HCEC 1CT (cell line): ENCODE measurements at regions not wholly inside any gene's neighbourhood (a gene's known extent, or its start where the extent isn't known, plus 50 kb on each side); places are given as distances from the start of the nearest gene placed in this dataset.
"Not testable (repeated sequence)": the region's sequence is repeated elsewhere in the genome, so short reads cannot be mapped to it uniquely, and the experiment has no call there.

Source experiments
- DNase-seq: peaks from one replicate; pipeline ENCODE4 v3.0.0-alpha.2; 2017

DNA sequence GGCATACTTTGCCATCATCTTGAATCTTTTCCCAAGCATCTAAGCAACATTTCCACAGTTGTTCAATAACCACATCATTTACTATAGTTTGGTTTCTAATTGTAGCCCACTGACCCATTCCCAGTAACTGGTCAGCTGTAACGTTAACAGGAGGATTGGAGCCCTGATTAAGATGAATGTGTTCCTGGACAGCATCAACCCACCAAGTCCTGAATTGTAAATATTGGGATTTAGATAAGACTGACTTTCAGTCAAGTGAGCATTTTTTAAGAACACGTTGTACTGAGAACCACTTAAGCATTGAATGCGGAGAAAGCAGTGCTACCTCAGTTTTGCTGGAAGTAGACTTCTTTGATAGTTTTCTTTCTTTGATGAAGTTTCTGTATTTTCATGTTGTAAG is 53.3 kb upstream of the ARL4D start:
- DNase-seq: not testable (repeated sequence)

DNA sequence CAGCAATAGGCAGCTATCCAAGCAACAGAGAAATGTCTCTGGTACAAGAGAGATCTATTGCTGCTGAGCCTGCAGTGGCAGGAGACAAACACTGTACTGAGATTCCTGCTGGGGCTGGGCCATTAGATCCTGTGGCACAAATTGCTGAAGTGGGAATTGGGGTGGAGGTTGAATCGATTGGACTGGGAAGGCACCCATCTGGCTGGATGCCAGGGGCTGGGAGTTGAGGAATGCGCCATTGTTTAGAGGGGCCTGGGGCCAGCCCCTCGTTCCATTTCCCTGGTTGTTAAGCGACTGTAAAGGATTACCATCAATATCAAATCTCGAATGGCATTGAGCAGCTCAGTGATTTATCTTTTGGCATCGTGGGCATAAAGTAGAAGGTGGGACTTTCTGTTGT is 54.1 kb upstream of the ARL4D start:
- DNase-seq: no peak

DNA sequence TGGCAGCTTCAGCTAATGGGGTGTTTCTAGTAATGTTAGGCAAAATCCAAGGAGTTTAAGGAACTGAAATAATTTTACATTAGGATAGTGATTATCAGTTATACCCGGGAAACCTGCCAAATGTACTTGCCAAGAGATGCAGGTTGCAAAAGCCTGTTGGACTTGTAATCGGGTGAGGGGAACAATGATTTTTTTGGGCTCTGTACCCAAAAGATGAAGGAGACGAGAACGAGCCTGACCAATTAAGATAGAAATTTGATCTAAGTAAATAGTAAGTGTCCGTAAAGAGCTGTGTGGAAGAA is 56.3 kb upstream of the ARL4D start:
- DNase-seq: no peak

DNA sequence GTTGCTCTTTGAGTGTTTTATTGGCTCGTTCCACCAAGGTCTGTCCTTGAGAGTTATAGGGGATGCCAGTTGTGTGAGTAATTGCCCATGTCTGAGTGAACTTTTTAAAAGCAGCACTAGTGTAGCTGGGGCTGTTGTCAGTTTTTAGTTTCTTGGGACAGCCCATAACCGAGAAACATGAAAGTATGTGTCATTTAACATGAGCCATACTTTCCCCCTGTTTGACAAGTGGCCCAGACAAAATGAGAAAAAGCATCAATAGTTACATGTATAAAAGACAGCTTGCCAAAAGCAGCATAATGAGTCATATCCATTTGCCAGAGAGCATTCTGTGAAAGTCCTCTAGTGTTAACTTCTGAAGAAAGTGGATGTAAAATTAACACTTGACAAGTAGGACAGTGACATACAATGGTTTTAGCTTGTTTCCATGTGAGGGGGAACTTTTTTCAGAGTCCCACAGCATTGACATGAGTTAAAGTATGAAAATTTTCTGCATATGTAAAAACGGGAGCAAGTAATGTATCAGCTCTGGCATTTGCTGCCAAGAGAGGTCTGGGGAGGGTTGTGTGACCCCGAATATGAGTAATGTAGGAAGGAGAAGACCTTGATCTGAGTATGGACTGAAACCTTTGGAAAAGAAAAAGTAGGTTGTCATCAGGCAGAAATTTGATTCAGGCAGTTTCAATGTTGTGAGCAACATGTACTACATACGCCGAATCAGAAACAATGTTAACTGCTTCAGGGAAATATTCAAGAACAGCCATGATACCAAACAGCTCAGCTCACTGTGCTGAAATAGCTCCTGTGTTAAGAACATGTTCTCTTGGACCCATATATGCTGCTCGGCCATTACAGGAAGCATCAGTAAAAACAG is 56.8 kb upstream of the ARL4D start:
- peak; percentile 62 for DNase-seq

DNA sequence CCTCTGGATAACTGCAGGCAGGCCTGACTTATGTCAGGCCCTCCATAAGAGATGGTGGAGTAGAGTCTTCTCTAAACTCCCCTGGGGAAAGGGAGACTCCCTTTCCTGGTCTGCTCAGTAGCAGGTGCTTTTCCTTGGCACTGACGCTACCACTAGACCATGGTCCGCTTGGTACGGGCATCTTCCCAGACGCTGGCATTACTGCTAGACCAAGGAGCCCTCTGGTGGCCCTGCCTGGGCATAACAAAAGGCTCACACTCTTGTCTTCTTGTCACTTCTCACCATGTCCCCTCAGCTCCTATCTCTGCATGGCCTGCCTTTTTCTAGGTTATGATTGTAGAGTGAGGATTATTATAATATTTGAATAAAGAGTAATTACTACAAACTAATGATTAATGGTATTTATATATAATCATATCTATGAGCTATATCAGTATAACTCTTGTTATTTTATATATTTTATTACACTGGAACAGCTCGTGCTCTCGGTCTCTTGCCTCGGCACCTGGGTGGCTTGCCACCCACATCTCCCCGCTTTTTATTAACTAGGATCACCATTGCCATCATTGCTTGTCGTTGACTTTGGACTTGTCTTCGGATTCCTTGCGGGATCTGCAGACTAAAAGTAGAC is 59.8 kb upstream of the ARL4D start:
- DNase-seq: peak; percentile 37

DNA sequence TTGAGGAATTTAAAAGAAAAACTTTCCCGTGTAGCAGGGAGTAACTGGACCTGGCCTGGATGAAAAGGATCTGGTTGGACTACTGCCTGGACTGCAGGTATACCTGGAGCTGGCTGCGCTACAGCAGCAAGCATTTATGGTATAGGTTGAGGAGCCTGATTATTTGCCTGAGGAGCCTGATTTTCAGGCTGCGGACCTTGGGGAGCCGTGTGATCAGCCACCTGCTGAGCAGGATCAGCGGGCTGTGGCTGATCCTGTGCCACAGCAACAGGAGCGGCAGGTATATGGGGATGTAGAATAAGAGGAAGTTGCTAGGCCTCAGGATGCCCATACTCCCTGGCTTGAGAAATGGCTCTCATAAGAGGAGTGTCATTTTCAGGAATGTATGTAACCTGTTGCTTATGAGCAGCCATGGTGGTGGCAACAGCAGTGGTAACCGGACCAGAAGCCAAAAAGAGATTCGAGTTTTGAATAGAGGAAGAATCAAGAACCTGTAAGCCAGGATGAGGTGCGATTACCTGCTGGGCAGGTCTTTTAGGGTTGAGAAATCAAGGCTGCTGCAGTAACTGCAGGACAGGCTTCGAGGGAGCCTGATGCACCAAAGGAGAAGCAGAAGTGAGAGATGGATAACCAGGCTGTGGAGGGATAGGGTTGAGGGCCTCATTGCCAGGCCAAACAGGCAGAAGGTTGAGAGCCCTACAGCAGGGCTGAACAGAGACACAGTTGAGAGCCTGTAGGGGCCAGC is 60.9 kb upstream of the ARL4D start:
- DNase-seq: no peak

DNA sequence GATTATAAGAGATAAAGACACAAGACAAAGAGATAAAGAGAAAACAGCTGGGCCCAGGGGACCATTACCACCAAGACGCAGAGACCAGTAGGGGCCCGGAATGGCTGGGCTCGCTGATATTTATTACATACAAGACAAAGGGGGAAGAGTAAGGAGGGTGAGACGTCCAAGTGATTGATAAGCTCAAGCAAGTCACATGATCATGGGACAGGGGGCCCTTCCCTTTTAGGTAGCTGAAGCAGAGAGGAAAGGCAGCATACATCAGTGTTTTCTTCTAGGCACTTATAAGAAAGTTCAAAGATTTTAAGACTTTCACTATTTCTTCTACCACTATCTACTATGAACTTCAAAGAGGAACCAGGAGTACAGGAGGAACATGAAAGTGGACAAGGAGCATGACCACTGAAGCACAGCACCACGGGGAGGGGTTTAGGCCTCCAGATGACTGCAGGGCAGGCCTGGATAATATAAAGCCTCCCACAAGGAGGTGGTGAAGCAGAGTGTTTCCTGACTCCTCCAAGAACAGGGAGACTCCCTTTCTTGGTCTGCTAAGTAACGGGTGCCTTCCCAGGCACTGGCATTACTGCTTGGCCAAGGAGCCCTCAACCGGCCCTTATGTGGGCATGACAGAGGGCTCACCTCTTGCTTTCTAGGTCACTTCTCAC is 63.9 kb upstream of the ARL4D start:
- DNase-seq: no peak

DNA sequence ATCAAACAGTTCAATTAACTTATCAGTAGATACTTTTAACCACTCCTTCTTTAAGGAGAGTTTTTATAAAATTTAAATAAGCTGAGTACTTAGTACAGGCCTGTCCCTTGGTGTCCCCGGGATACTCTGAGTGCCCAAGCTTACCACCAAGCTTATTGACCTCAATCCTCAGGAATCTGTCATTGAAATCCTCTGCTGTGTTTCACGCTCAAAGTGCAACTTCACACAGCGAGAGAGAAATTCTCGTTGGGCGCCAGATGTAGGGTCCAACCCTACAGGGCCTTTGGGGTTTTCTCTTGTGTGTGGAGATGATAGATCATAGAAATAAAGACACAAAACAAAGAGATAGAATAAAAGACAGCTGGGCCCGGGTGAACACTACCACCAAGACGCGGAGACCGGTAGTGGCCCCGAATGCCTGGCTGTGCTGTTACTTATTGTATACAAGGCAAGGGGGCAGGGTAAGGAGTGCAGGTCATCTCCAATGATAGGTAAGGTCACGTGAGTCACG is 65.3 kb upstream of the ARL4D start:
- DNase-seq: no peak

DNA sequence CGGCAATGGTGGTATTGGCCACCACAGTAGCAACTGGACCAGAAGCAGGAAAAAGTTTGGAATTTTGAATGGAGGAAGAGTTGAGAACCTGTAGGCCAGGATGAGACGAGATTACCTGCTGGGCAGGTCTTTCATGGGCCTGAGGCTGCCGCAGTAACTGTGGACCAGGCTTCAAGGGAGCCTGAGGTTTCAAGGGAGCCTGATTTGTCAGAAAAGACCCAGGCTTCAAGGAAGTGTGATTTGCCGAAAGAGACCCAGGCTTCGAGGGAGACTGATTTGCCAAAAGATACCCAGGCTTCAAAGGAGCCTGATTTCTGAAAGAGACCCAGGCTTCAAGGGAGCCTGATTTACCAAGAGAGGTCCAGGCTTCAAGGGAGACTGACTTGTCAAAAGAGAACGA is 66.6 kb upstream of the ARL4D start:
- DNase-seq: no peak

DNA sequence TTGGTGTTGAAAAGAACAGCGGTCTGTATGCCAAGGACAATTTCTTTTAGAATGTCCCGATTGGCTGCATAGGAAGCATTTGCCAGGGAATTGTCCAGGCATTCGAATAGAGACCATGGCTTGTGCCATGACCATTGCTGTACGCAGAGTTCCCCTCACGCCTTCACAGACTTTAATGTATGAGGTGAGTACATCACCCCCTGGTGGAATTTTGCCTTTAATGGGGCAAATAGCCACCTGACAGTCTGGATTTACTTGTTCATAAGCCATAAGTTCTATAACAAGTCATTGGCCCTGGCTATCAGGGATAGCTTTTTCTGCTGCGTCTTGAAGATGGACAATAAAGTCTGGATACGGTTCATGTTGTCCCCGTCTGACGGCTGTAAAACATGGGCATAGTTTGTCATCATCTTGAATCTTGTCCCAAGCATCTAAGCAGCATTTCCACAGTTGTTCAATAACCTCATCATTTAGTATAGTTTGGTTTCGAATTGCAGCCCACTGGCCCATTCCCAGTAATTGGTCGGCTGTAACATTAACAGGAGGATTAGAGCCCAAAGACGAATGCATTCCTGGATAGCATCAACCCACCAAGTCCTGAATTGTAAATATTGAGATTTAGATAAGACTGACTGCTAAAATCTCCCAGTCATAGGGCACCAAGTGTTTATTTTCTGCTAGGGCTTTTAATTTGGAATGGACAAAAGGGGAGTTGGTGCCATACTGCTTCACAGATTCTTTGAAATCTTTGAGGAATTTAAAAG is 67.7 kb upstream of the ARL4D start:
- DNase-seq: no peak

DNA sequence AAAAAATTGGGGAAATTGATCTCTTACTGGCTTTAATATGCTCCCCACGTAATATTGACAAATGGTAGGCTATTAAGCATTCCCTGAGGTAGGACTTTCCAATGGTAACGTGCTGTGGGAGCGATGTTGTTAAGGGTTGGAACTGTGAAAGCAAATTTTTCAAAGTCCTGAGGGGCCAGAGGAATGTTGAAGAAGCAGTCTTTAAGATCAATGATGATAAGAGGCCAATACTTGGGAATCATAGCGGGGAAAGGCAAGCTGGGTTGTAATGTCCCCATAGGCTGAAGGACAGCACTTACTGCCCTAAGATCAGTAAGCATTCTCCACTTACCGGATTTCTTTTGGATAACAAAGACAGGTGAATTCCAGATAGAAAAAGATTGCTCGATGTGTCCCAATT is 69.6 kb upstream of the ARL4D start:
- no peak for DNase-seq

DNA sequence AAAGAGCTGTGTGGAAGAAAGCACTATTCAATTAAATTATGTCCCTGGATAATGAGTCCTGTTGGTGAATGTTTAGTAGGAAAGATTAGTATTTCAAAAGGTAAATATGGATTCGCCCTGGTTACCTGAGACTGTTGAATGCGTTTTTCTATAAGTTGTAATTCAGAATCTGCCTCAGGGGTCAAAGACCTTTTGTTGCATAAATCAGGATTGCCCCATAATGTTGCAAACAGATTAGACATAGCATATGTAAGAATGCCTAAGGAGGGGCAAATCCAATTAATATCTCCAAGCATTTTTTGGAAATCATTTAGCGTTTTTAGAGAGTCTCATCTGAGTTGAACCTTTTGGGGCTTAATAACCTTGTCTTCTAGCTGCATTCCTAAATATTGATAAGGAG is 70.1 kb upstream of the ARL4D start:
- no peak for DNase-seq

DNA sequence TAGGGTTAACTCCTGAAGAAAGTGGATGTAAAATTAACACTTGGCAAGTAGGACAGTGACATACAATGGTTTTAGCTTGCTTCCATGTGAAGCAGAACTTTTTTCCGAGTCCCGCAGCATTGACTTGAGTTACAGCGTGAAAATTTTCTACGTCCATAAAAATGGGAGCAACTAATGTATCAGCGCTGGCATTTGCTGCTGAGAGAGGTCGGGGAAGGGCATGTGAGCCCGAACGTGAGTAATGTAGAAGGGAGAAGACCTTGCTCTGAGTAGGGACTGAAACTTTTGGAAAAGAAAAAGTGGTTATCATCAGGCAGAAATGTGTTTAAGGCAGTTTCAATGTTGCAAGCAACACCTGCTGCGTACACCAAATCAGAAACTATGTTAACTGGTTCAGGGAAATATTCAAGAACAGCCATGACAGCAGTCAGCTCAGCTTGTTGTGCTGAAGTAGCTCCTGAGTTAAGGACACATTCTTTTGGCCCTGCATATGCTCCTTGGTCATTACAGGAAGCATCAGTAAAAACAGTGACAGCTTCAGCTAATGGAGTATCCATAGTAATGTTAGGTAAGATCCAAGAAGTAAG is 70.9 kb upstream of the ARL4D start:
- no peak for DNase-seq

DNA sequence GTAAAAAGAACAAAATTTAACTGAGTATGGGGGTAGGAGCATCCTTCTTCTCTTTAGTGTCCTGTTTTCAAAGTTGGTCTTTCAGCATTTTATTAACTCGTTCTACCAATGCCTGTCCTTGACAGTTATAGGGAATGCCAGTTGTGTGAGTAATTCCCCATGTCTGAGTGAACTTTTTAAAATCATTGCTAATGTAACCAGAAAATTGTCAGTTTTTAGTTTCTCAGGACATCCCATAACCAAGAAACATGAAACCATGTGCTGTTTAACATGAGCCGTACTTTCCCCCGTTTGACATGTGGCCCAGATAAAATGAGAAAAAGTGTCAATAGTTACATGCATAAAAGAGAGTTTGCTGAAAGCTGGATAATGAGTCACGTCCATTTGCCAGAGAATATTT is 71.4 kb upstream of the ARL4D start:
- DNase-seq: no peak

DNA sequence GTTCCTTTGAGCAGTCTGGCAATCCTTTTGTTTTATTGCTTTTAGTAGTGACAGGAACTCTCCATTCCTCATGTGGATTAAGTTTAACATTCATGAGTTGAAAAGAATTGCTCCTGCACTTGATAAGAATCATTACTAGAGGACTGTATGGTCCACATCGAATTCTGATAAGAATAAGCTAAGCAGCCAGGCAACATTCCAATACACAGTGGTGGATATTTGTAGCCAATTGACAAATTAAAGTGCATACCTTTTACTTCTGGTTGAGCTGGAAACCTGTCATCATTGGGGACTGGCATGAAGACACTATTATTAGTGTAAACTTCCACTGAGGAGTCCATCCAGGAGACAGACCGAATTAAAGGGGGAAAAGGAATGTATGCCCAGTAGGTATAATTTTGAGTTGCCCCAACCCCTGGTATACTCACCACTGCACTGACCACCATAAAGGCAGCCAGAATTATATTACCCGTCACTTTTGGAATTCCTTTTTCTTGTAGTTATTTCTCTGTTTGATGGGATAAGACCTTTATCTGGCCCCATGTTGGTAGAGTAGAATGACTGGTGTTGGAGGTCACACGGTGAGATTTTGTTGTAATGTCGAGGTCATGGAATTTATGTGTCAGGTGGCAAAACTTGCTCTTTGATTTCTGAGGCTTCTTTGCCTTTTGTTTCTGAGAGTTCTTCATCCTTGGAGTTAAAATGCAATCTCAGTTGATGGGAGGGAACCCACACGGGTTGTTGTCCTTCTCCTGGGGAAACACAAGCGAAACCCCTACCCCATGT is 72.1 kb upstream of the ARL4D start:
- no peak for DNase-seq

DNA sequence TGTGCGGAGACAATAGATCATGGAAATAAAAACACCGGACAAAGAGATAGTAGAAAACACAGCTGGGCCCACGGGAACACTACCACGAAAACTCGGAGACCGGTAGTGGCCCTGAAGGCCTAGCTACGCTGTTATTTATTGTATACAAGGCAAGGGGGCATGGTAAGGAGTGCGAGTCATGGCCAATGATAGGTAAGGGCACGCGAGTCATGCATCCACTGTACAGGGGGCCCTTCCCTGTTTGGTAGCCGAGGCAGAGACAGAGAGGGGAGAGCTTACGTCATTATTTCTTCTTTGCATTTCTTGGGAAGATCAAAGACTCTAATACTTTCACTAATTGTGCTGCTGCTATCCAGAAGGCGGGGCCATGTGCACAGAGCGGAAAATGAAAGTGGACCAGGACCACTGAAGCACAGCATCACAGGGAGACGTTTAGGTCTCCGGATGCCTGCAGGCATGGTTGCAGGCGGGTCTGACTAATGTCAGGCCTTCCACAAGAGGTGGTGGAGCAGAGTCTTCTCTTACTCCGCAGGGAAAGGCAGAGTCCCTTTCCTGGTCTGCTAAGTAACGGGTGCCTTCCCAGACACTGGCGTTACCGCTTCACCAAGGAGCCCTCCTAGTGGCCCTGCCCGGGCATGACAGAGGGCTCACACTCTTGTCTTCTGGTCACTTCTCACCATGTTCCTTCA is 74.4 kb upstream of the ARL4D start:
- DNase-seq: no peak

DNA sequence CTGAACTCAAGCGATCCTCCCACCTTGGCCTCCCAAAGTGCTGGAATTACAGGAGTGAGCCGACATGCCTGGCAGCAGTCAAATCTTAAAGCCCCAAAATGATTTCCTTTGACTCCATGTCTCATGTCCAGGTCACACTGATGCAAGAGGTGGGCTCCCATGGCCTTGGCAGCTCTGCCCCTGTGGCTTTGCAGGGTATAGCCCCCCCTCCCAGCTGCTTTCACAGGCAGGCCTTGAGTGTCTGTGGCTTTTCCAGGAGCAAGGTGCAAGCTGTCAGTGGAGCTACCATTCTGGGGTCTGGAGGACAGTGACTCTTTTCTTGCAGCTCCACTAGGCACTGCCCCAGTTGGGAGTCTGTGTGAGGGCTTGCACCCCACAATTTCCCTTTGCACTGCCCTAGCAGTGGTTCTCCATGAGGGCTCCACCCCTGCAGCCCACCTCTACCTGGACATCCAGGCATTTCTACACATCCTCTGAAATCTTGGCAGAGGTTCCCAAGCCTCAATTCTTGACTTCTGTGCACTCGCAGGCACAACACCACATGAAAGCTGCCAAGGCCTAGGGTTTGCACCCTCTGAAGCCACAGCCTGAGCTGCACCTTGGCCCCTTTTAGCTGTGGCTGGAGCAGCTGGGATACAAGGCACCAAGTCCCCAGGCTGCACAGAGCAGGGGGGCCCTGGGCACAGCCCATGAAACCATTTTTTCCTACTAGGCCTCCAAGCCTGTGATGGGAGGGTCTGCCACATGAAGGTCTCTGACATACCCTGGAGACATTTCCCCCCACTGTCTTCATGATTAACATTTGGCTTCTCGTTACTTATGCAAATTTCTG is 79.3 kb upstream of the ARL4D start:
- no peak for DNase-seq

DNA sequence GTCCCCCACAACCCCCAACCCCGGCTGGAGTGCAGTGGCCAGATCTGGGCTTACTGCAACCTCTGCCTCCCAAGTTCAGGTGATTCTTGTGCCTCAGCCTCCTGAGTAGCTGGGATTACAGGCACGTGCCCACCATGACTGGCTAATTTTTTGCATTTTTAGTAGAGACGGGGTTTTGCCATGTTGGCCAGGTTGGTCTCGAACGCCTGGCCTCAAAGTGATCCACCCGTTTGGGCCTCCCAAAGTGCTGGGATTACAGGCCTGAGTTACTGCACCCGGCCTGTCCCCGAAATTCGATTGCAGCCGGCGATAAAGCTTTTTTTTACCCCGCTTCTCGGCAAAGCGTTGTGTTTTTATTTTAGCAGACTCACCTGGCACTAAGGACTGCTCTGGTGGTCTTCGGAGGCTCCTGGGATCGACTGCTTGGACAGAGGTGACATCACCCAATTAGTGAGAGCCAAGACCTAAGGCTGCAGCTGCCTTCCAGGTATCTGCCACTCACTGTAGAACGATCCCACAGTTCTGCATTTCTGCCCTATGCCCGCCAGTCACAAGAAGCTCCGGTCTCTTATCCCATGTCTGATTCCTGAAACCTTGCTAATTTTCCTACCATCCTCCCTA is 82.2 kb upstream of the ARL4D start:
- no peak for DNase-seq

DNA sequence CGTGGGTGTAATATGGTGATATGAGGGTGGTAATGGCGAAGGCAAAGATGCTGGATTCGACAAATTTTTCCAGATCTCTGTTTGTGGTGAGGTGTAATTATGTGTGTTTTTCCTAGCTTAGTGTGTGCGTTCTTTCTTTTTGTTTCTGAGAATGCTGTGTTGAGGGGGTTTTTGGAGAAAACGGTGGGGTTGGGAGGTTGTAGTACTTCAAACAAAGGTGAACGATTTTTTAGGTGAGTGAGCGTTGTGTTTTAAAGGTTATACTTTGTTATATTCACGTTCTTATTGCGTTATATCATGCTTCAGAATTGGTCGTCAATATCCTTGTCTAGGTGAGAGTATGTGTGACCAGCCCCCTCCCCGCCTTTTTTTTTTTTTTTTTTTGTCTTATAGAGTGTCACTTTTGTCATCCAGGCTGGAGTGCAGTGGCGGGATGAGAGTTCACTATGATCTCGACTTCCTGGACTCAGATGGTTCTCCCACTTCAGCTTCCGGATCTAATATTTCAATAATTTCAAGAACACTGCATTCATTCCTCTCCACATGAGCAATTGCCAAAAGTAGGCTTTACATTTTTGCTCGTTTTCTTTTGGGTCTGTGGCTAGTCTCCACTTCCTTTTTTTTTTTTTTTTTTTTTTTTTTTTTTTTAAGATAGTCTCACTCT is 82.2 kb upstream of the RNU2-1 start:
- no peak for DNase-seq
